ENCODE measurements at regions not wholly inside any gene's neighbourhood (a gene's known extent, or its start where the extent isn't known, plus 50 kb on each side); places are given as distances from the start of the nearest gene placed in this dataset.
"Not testable (repeated sequence)": the region's sequence is repeated elsewhere in the genome, so short reads cannot be mapped to it uniquely, and the experiment has no call there.

GRCh38 chr10:120229641-120230040 lies 227.4 kb upstream of the PLPP4 start:
- intact Hi-C loops (cut with micrococcal nuclease) = no loop called here

DNA sequence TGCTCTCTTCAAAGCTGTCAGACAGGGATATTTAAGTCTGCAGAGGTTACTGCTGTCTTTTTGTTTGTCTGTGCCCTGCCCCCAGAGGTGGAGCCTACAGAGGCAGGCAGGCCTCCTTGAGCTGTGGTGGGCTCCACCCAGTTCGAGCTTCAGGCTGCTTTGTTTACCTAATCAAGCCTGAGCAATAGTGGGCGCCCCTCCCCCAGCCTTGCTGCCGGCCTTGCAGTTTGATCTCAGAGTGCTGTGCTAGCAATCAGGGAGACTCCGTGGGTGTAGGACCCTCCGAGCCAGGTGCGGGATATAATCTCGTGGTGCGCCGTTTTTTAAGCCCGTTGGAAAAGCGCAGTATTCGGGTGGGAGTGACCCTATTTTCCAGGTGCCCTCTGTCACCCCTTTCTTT lies 217.3 kb upstream of the PLPP4 start:
- H3K9me3 ChIP-seq (ENCODE audit: control extremely low read depth in 1 of 3, control insufficient read depth in 2 of 3, insufficient read depth in 1 of 3, low read length in 2 of 3); H3K4me3 Mint-ChIP-seq; H3K27ac Mint-ChIP-seq; H3K27me3 ChIP-seq (replicated peaks in 1 of 4; ENCODE audit: control extremely low read depth in 1 of 4, control insufficient read depth in 3 of 4, insufficient read depth in 4 of 4, low read length in 3 of 4); DNase-seq; H2AFZ ChIP-seq (ENCODE audit: insufficient read depth, low read depth, low read length, poor library complexity, severe bottlenecking); H3K27me3 Mint-ChIP-seq; CTCF ChIA-PET; H3K9ac ChIP-seq (ENCODE audit: low read length); H3K4me1 Mint-ChIP-seq; ATAC-seq (ENCODE audit: low read depth); H3K27ac ChIP-seq (ENCODE audit: low read length in 2 of 2); H3K36me3 ChIP-seq (replicated peaks in 1 of 2; ENCODE audit: control extremely low read depth in 1 of 2, control insufficient read depth in 1 of 2, extremely low read depth in 1 of 2, insufficient read depth in 2 of 2, low read length in 1 of 2); H4K20me1 ChIP-seq (ENCODE audit: control insufficient read depth, insufficient read depth, low read length, poor library complexity, severe bottlenecking); H3K4me3 ChIP-seq (ENCODE audit: control extremely low read depth in 1 of 5, extremely low read depth in 1 of 5, insufficient read depth in 1 of 5, low read depth in 2 of 5, low read length in 4 of 5); POLR2A ChIA-PET; H3K4me1 ChIP-seq (ENCODE audit: control insufficient read depth in 2 of 2, insufficient read depth in 2 of 2, low read length in 2 of 2); H3K79me2 ChIP-seq (ENCODE audit: control insufficient read depth, insufficient read depth, low read length); H3K9me3 Mint-ChIP-seq (ENCODE audit: insufficient read depth); intact Hi-C loops (cut with micrococcal nuclease); H3K4me2 ChIP-seq (replicated peaks; ENCODE audit: low read depth, low read length, poor library complexity, severe bottlenecking): not testable (repeated sequence)
- 100% methylated on average over 1 of the region's 12 CpGs for WGBS (ENCODE audit: insufficient coverage)

More at GRCh38 chr10:120229641-120230040, 227.4 kb upstream of the PLPP4 start:
- H3K27ac ChIP-seq (ENCODE audit: low read length in 2 of 2) = no peak overlapping the region
- H3K4me1 Mint-ChIP-seq = no peaks in the 10 kb centered on the region
- ChIA-PET POLR2A (no interaction called here), CTCF (no interaction called here)
- no peaks in the 10 kb centered on the region for H4K20me1 ChIP-seq (ENCODE audit: control insufficient read depth, insufficient read depth, low read length, poor library complexity, severe bottlenecking)
- no peaks in the 10 kb centered on the region for H3K79me2 ChIP-seq (ENCODE audit: control insufficient read depth, insufficient read depth, low read length)
- H3K9ac ChIP-seq (ENCODE audit: low read length) = no peak overlapping the region
- H3K4me3 ChIP-seq (ENCODE audit: control extremely low read depth in 1 of 5, extremely low read depth in 1 of 5, insufficient read depth in 1 of 5, low read depth in 2 of 5, low read length in 4 of 5) = no peak overlapping the region
- H3K4me1 ChIP-seq (ENCODE audit: control insufficient read depth in 2 of 2, insufficient read depth in 2 of 2, low read length in 2 of 2) = no peaks in the 10 kb centered on the region
- ATAC-seq (ENCODE audit: low read depth) = no peak
- no peak for DNase-seq
- 92% methylated on average over 4 of the region's 4 CpGs for whole genome bisulfite sequencing (ENCODE audit: insufficient coverage)
- no peak overlapping the region for H3K4me3 Mint-ChIP-seq
- no peaks in the 10 kb centered on the region for H3K9me3 ChIP-seq (ENCODE audit: control extremely low read depth in 1 of 3, control insufficient read depth in 2 of 3, insufficient read depth in 1 of 3, low read length in 2 of 3)
- no peak overlapping the region for H3K4me2 ChIP-seq (replicated peaks; ENCODE audit: low read depth, low read length, poor library complexity, severe bottlenecking)
- H3K9me3 Mint-ChIP-seq (ENCODE audit: insufficient read depth) = peaks cover 2% of the 10 kb centered on the region
- H2AFZ ChIP-seq (ENCODE audit: insufficient read depth, low read depth, low read length, poor library complexity, severe bottlenecking) = no peak overlapping the region
- no peaks in the 10 kb centered on the region for H3K36me3 ChIP-seq (replicated peaks in 1 of 2; ENCODE audit: control extremely low read depth in 1 of 2, control insufficient read depth in 1 of 2, extremely low read depth in 1 of 2, insufficient read depth in 2 of 2, low read length in 1 of 2)
- TF ChIP-seq, protein P1, sequence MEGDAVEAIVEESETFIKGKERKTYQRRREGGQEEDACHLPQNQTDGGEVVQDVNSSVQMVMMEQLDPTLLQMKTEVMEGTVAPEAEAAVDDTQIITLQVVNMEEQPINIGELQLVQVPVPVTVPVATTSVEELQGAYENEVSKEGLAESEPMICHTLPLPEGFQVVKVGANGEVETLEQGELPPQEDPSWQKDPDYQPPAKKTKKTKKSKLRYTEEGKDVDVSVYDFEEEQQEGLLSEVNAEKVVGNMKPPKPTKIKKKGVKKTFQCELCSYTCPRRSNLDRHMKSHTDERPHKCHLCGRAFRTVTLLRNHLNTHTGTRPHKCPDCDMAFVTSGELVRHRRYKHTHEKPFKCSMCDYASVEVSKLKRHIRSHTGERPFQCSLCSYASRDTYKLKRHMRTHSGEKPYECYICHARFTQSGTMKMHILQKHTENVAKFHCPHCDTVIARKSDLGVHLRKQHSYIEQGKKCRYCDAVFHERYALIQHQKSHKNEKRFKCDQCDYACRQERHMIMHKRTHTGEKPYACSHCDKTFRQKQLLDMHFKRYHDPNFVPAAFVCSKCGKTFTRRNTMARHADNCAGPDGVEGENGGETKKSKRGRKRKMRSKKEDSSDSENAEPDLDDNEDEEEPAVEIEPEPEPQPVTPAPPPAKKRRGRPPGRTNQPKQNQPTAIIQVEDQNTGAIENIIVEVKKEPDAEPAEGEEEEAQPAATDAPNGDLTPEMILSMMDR (IDR thresholded peaks at IDR 0.05) = no peak
- no peak for TF ChIP-seq EZH2 (IDR thresholded peaks at IDR 0.05; ENCODE audit: borderline replicate concordance, insufficient read depth, low read depth, low read length, poor library complexity, severe bottlenecking)
- no peaks in the 10 kb centered on the region for H3K27me3 ChIP-seq (replicated peaks in 1 of 4; ENCODE audit: control extremely low read depth in 1 of 4, control insufficient read depth in 3 of 4, insufficient read depth in 4 of 4, low read length in 3 of 4)
- H3K27ac Mint-ChIP-seq = no peak overlapping the region
- peaks cover 11% of the 10 kb centered on the region for H3K27me3 Mint-ChIP-seq
